H9 (cell line): ENCODE measurements at regions not wholly inside any gene's neighbourhood (a gene's known extent, or its start where the extent isn't known, plus 50 kb on each side); places are given as distances from the start of the nearest gene placed in this dataset.
"Not testable (repeated sequence)": the region's sequence is repeated elsewhere in the genome, so short reads cannot be mapped to it uniquely, and the experiment has no call there.

Source experiments
- DNase-seq: peaks from one replicate; pipeline ENCODE4 v3.0.0-alpha.2; 2017
- H2AFZ ChIP-seq: one replicate; pipeline ENCODE4 v1.6.1; 2013; ENCODE audit warnings: mild to moderate bottlenecking, low read length, control low read depth, moderate library complexity
- H2AK5ac ChIP-seq: 2 replicates; pipeline ENCODE4 v1.6.1; 2013; ENCODE audit warnings: low read length, control low read depth, mixed read lengths; ENCODE audit not compliant: insufficient read length
- H2BK120ac ChIP-seq: one replicate; pipeline ENCODE4 v1.6.1; 2013; ENCODE audit warnings: low read depth, mild to moderate bottlenecking, low read length, control low read depth, inconsistent platforms; ENCODE audit not compliant: poor library complexity, severe bottlenecking
- H2BK12ac ChIP-seq: 2 replicates; pipeline ENCODE4 v1.6.1; 2013; ENCODE audit warnings: low read length, control low read depth, mixed read lengths, low read depth; ENCODE audit not compliant: insufficient read length
- H2BK15ac ChIP-seq: 2 replicates; pipeline ENCODE4 v1.6.1; 2013; ENCODE audit warnings: low read depth, low read length, control low read depth
- H2BK20ac ChIP-seq: one replicate; pipeline ENCODE4 v1.6.1; 2013; ENCODE audit warnings: low read depth, mild to moderate bottlenecking, low read length, control low read depth, inconsistent platforms; ENCODE audit not compliant: poor library complexity, severe bottlenecking
- H2BK5ac ChIP-seq: 2 replicates; pipeline ENCODE4 v1.6.1; 2013; ENCODE audit warnings: low read length, control low read depth, mixed read lengths; ENCODE audit not compliant: insufficient read length
- H3K14ac ChIP-seq: 2 replicates; pipeline ENCODE4 v1.6.1; 2013; ENCODE audit warnings: low read length, control low read depth; ENCODE audit not compliant: insufficient read depth
- H3K18ac ChIP-seq: 2 replicates; pipeline ENCODE4 v1.6.1; 2013; ENCODE audit warnings: low read depth, mild to moderate bottlenecking, mixed read lengths, low read length, control low read depth; ENCODE audit not compliant: insufficient read length
- H3K23ac ChIP-seq: 2 replicates; pipeline ENCODE4 v1.6.1; 2013; ENCODE audit warnings: low read length, control low read depth, mixed read lengths, low read depth; ENCODE audit not compliant: insufficient read length
- H3K23me2 ChIP-seq: 2 replicates; pipeline ENCODE4 v1.6.1; 2013; ENCODE audit warnings: low read depth, mild to moderate bottlenecking, mixed read lengths, low read length, control low read depth; ENCODE audit not compliant: insufficient read length, poor library complexity, severe bottlenecking
- H3K27ac ChIP-seq: 2 replicates; pipeline ENCODE4 v1.5.1; 2013; ENCODE audit warnings: low read length, control low read depth, mixed read lengths, low read depth; ENCODE audit not compliant: insufficient read length
- H3K27me3 ChIP-seq: 2 replicates; pipeline ENCODE4 v1.6.1; 2013; ENCODE audit warnings: low read length, control low read depth, inconsistent platforms; ENCODE audit not compliant: insufficient read depth
- H3K4ac ChIP-seq: 2 replicates; pipeline ENCODE4 v1.6.1; 2013; ENCODE audit warnings: low read depth, mild to moderate bottlenecking, control low read depth, inconsistent platforms, low read length, moderate library complexity
- H3K4me1 ChIP-seq: 2 replicates; pipeline ENCODE4 v1.6.1; 2013; ENCODE audit warnings: low read length, control low read depth, inconsistent platforms; ENCODE audit not compliant: insufficient read depth
- H3K4me2 ChIP-seq: 2 replicates; pipeline ENCODE4 v1.6.1; 2013; ENCODE audit warnings: low read length, control low read depth, mixed read lengths; ENCODE audit not compliant: insufficient read length, insufficient read depth
- H3K56ac ChIP-seq: 2 replicates; pipeline ENCODE4 v1.6.1; 2013; ENCODE audit warnings: low read depth, mild to moderate bottlenecking, mixed read lengths, low read length, control low read depth; ENCODE audit not compliant: insufficient read length
- H3K79me1 ChIP-seq: 2 replicates; pipeline ENCODE4 v1.6.1; 2013; ENCODE audit warnings: low read depth, mild to moderate bottlenecking, moderate library complexity, low read length, control low read depth, inconsistent platforms; ENCODE audit not compliant: insufficient read depth, poor library complexity, severe bottlenecking
- H3K79me2 ChIP-seq: 2 replicates; pipeline ENCODE4 v1.6.1; 2013; ENCODE audit warnings: low read length, control low read depth, inconsistent platforms; ENCODE audit not compliant: insufficient read depth
- H3K9ac ChIP-seq: 2 replicates; pipeline ENCODE4 v1.6.1; 2013; ENCODE audit warnings: low read length, control low read depth, mixed read lengths; ENCODE audit not compliant: insufficient read length; ENCODE audit errors: extremely low read depth
- H3K9me3 ChIP-seq: one replicate; pipeline ENCODE4 v1.6.1; 2013; ENCODE audit warnings: low read depth, low read length, inconsistent platforms; ENCODE audit not compliant: control insufficient read depth
- H3T11ph ChIP-seq: one replicate; pipeline ENCODE4 v1.6.1; 2013; ENCODE audit warnings: mild to moderate bottlenecking, low read length, control low read depth, inconsistent platforms
- H4K20me1 ChIP-seq: one replicate; pipeline ENCODE4 v1.6.1; 2013; ENCODE audit not compliant: control insufficient read depth, insufficient read length, insufficient read depth
- H4K5ac ChIP-seq: 2 replicates; pipeline ENCODE4 v1.6.1; 2013; ENCODE audit warnings: low read depth, mild to moderate bottlenecking, mixed read lengths, low read length, control low read depth; ENCODE audit not compliant: insufficient read length
- H4K8ac ChIP-seq: replicated peaks from 2 replicates; pipeline ENCODE4 v1.6.1; 2013; ENCODE audit warnings: low read length, control low read depth, mixed read lengths, low read depth; ENCODE audit not compliant: insufficient read length
- H4K91ac ChIP-seq: 2 replicates; pipeline ENCODE4 v1.6.1; 2013; ENCODE audit warnings: low read depth, mild to moderate bottlenecking, moderate library complexity, mixed read lengths, low read length, control low read depth; ENCODE audit not compliant: insufficient read length
- H3K27ac Mint-ChIP-seq, 3 experiments: 2 replicates in 2 of 3; 3 replicates in 1 of 3; pipeline ENCODE4 v1.8.0; 2020 to 2021; ENCODE audit warnings: mixed read lengths in 3 of 3, mild to moderate bottlenecking in 1 of 3, moderate library complexity in 1 of 3
- H3K27me3 Mint-ChIP-seq: 2 replicates; pipeline ENCODE4 v1.8.0; 2021; ENCODE audit warnings: low read depth, mild to moderate bottlenecking, moderate library complexity, mixed read lengths
- H3K36me3 Mint-ChIP-seq, 3 experiments: 2 replicates in 2 of 3; 3 replicates in 1 of 3; pipeline ENCODE4 v1.8.0; 2020 to 2021; ENCODE audit warnings: low read depth in 3 of 3, mixed read lengths in 3 of 3; ENCODE audit not compliant: insufficient read depth in 1 of 3
- H3K4me1 Mint-ChIP-seq, 2 experiments: 2 replicates each; pipeline ENCODE4 v1.8.0; 2020; ENCODE audit warnings: mixed read lengths in 2 of 2
- H3K4me3 Mint-ChIP-seq, 2 experiments: 2 replicates in 1 of 2; 3 replicates in 1 of 2; pipeline ENCODE4 v1.8.0; 2020 to 2021; ENCODE audit warnings: mild to moderate bottlenecking in 2 of 2, mixed read lengths in 2 of 2, moderate library complexity in 1 of 2
- H3K9me3 Mint-ChIP-seq, 2 experiments: 2 replicates in 1 of 2; 3 replicates in 1 of 2; pipeline ENCODE4 v1.8.0; 2020; ENCODE audit warnings: mild to moderate bottlenecking in 2 of 2, mixed read lengths in 2 of 2, moderate library complexity in 1 of 2
- CTCF ChIP-seq: fragments of 200-600 bp; sonication (generic); conservative IDR thresholded peaks from 3 replicates; pipeline ENCODE4 v1.8.0; 2021; ENCODE audit warnings: antibody characterized with exemption, mild to moderate bottlenecking
- WGBS: extraction: QIAGEN DNeasy Blood & Tissue Kit; methylation state at CpG from one replicate; pipeline ENCODE4 v1.1.7; 2013; ENCODE audit warnings: missing lambda C conversion rate, low lambda C conversion rate, mixed read lengths; ENCODE audit not compliant: insufficient read length; ENCODE audit errors: extremely low coverage; 5-methylcytosine and 5-hydroxymethylcytosine counted together

GRCh38 chr4:188391349-188391748, 252.1 kb downstream of the TRIML1 start:
- not testable (repeated sequence) for H3K79me2 ChIP-seq, H3K14ac ChIP-seq, H3K56ac ChIP-seq, H2BK120ac ChIP-seq, H4K91ac ChIP-seq, H3K27ac ChIP-seq, H4K5ac ChIP-seq, H2BK5ac ChIP-seq, H3K4me1 ChIP-seq, H4K8ac ChIP-seq, H2AFZ ChIP-seq, H3K27ac Mint-ChIP-seq, H2BK20ac ChIP-seq, H3K9ac ChIP-seq, H3T11ph ChIP-seq, H2BK12ac ChIP-seq, H3K79me1 ChIP-seq, H3K27me3 Mint-ChIP-seq, H4K20me1 ChIP-seq, H2BK15ac ChIP-seq, H3K27me3 ChIP-seq, H3K4me3 Mint-ChIP-seq, H3K4me2 ChIP-seq, H3K4ac ChIP-seq, H2AK5ac ChIP-seq, H3K18ac ChIP-seq, H3K23ac ChIP-seq, H3K23me2 ChIP-seq
- DNase-seq, result peak; percentile 32
- H3K9me3 ChIP-seq, result peaks cover 16% of the 10 kb centered on the region
- WGBS, result no CpG with 5 or more reads among the region's 8 CpGs
- peaks cover 27 to 39% of the 10 kb centered on the region in 2 experiments for H3K9me3 Mint-ChIP-seq
- peaks cover 10 to 16% of the 10 kb centered on the region in 2 experiments for H3K4me1 Mint-ChIP-seq
- peak; percentile 48; the same call in 2 of the 3 replicates for TF ChIP-seq CTCF
- peaks cover 26 to 30% (median 26%) of the 10 kb centered on the region in 3 experiments for H3K36me3 Mint-ChIP-seq
